HG03135 (cell line): ENCODE measurements at regions not wholly inside any gene's neighbourhood (a gene's known extent, or its start where the extent isn't known, plus 50 kb on each side); places are given as distances from the start of the nearest gene placed in this dataset.

ENCODE experiments used
- ATAC-seq: cut with Tn5 transposase; IDR thresholded peaks from one replicate; pipeline ENCODE4 v1.9.1; 2021; ENCODE audit warnings: mild to moderate bottlenecking, moderate library complexity; ENCODE audit not compliant: unreplicated experiment

- ATAC-seq: no peak
These were observed 174.3 kb upstream of the SERPINE2 start for GRCh38 chr2:224213396-224213795.

GRCh38 chr2:224211791-224212190 lies 172.7 kb upstream of the SERPINE2 start:
- ATAC-seq: no peak

GRCh38 chr2:224211181-224211480 lies 172.0 kb upstream of the SERPINE2 start:
- ATAC-seq: no peak

GRCh38 chr2:224210286-224211180 lies 171.4 kb upstream of the SERPINE2 start:
- no peak for ATAC-seq

- no peak for ATAC-seq
These were observed 170.6 kb upstream of the SERPINE2 start for GRCh38 chr2:224209555-224210285.

- ATAC-seq: no peak
These were observed 169.4 kb upstream of the SERPINE2 start for GRCh38 chr2:224208443-224208842.

GRCh38 chr2:224208007-224208406 lies 168.9 kb upstream of the SERPINE2 start:
- ATAC-seq: no peak

GRCh38 chr2:224206816-224207215 lies 167.7 kb upstream of the SERPINE2 start:
- no peak for ATAC-seq

GRCh38 chr2:224202281-224202865 lies 163.3 kb upstream of the SERPINE2 start:
- no peak for ATAC-seq

- ATAC-seq: no peak
These were observed 159.3 kb upstream of the SERPINE2 start for GRCh38 chr2:224198436-224198835.

GRCh38 chr2:224196810-224197209 lies 157.7 kb upstream of the SERPINE2 start:
- ATAC-seq: no peak

- no peak for ATAC-seq
These were observed 157.0 kb upstream of the SERPINE2 start for GRCh38 chr2:224195925-224196571.

- no peak for ATAC-seq
These were observed 155.1 kb upstream of the SERPINE2 start for GRCh38 chr2:224194161-224194560.

- no peak for ATAC-seq
These were observed 152.4 kb upstream of the SERPINE2 start for GRCh38 chr2:224191465-224191864.

- no peak for ATAC-seq
These were observed 151.8 kb upstream of the SERPINE2 start for GRCh38 chr2:224190936-224191270.

GRCh38 chr2:224190234-224190935 lies 151.3 kb upstream of the SERPINE2 start:
- ATAC-seq: no peak

GRCh38 chr2:224187220-224187619 lies 148.1 kb upstream of the SERPINE2 start:
- no peak for ATAC-seq

- no peak for ATAC-seq
These were observed 146.0 kb upstream of the SERPINE2 start for GRCh38 chr2:224185023-224185601.

GRCh38 chr2:224183086-224183485 lies 144.0 kb upstream of the SERPINE2 start:
- no peak for ATAC-seq

GRCh38 chr2:224182498-224182897 lies 143.4 kb upstream of the SERPINE2 start:
- ATAC-seq: no peak
